ENCODE measurements at regions not wholly inside any gene's neighbourhood (a gene's known extent, or its start where the extent isn't known, plus 50 kb on each side); places are given as distances from the start of the nearest gene placed in this dataset.

GRCh38 chr4:31124008-31124585 lies 403.9 kb downstream of the PCDH7 start:
- no peak for TF ChIP-seq POLR2AphosphoS5 (IDR thresholded peaks at IDR 0.05; ENCODE audit: low read depth, low read length)
- no peak for TF ChIP-seq POLR2A (IDR thresholded peaks at IDR 0.05; ENCODE audit: low read depth, low read length)
- TF ChIP-seq TAF1 (IDR thresholded peaks at IDR 0.05; ENCODE audit: borderline replicate concordance, low read depth, low read length): no peak
